Lower lobe of right lung (tissue), 2 donors: ENCODE measurements at regions not wholly inside any gene's neighbourhood (a gene's known extent, or its start where the extent isn't known, plus 50 kb on each side); places are given as distances from the start of the nearest gene placed in this dataset.

ENCODE experiments used
- ATAC-seq, 2 donors: fragments of 200-7000 bp; cut with Tn5 transposase; one replicate each; pipeline ENCODE4 v1.9.1; 2020 to 2022; ENCODE audit warnings: mild to moderate bottlenecking in 2 of 2, moderate library complexity in 2 of 2
- DNase-seq: peaks from one replicate; pipeline ENCODE4 v3.0.0-alpha.2; 2020
- H3K27ac ChIP-seq: fragments of 200-600 bp; one replicate; pipeline ENCODE4 v1.8.0; 2022
- H3K27me3 ChIP-seq: fragments of 200-600 bp; one replicate; pipeline ENCODE4 v1.8.0; 2022; ENCODE audit warnings: low read depth
- H3K36me3 ChIP-seq: fragments of 200-600 bp; one replicate; pipeline ENCODE4 v1.8.0; 2022; ENCODE audit warnings: mild to moderate bottlenecking
- H3K4me1 ChIP-seq: fragments of 200-600 bp; one replicate; pipeline ENCODE4 v1.8.0; 2022
- H3K4me3 ChIP-seq: fragments of 200-600 bp; one replicate; pipeline ENCODE4 v1.8.0; 2022; ENCODE audit warnings: mild to moderate bottlenecking
- H3K9me3 ChIP-seq: fragments of 200-600 bp; one replicate; pipeline ENCODE4 v1.8.0; 2022
- intact Hi-C: fragments of 100-400 bp; cut with DNase I; formaldehyde crosslinking; loops from one replicate; pipeline ENCODE4 v1.11.0; 2022
- TF ChIP-seq, protein P1 (sequence below): fragments of 200-600 bp; IDR thresholded peaks from one replicate; pipeline ENCODE4 v1.8.0; 2022; ENCODE audit warnings: antibody characterized with exemption, mild to moderate bottlenecking
- donor health status: DM: no; HTN: yes; CAD: no; lungs with severe emphysema.

DNA sequence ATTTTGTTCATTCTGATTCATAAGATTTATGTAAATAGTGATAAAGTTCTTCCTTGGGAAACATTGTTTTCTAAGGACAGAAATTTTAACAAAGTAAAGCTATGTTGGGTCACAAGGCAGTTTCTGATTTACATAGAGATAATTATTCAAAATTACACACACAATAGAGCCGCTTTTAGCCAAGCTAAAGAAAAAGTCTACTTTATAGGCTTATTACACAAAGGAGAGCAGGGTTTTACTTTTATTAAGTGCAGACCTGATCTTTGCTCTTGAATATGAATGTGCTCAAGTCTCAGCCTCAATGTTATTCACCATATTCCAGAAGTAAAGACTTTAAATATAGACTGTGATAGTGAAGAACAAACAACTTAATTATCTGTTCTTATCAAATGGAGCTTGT lies 787.8 kb upstream of the LINC00305 start:
- no peak overlapping the region for H3K27ac ChIP-seq
- H3K27me3 ChIP-seq: no peaks in the 10 kb centered on the region
- no peaks in the 10 kb centered on the region for H3K9me3 ChIP-seq
- ATAC-seq: no peak
- TF ChIP-seq, protein P1, sequence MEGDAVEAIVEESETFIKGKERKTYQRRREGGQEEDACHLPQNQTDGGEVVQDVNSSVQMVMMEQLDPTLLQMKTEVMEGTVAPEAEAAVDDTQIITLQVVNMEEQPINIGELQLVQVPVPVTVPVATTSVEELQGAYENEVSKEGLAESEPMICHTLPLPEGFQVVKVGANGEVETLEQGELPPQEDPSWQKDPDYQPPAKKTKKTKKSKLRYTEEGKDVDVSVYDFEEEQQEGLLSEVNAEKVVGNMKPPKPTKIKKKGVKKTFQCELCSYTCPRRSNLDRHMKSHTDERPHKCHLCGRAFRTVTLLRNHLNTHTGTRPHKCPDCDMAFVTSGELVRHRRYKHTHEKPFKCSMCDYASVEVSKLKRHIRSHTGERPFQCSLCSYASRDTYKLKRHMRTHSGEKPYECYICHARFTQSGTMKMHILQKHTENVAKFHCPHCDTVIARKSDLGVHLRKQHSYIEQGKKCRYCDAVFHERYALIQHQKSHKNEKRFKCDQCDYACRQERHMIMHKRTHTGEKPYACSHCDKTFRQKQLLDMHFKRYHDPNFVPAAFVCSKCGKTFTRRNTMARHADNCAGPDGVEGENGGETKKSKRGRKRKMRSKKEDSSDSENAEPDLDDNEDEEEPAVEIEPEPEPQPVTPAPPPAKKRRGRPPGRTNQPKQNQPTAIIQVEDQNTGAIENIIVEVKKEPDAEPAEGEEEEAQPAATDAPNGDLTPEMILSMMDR: no peak
- intact Hi-C loops: no loop called here
- H3K4me1 ChIP-seq: no peaks in the 10 kb centered on the region
- DNase-seq: no peak
- H3K36me3 ChIP-seq: no peaks in the 10 kb centered on the region
- no peak overlapping the region for H3K4me3 ChIP-seq

DNA sequence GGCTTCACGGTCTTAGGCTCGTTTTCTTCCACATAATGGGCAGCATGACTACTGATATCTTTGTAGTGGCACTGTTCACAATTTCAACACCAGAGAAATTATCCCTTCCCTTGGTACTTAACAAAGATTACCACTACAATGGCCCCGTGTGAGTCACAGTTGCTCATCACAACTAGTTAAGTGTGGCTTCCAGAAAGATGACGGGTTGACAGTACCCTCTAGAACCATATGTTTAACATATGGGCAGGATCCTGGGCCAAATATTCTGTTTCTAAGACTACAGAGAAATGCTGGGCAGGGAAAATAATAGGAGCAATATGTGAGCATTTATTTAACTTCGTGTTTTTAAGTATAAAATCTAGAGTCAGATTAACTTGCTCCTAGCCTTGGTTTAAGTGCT lies 780.1 kb upstream of the LINC00305 start:
- H3K4me3 ChIP-seq: no peak overlapping the region
- H3K9me3 ChIP-seq: no peaks in the 10 kb centered on the region
- no peaks in the 10 kb centered on the region for H3K4me1 ChIP-seq
- TF ChIP-seq, protein P1: no peak
- DNase-seq (no peak), ATAC-seq (no peak)
- H3K27ac ChIP-seq: no peak overlapping the region
- H3K27me3 ChIP-seq: no peaks in the 10 kb centered on the region
- H3K36me3 ChIP-seq: no peaks in the 10 kb centered on the region
- intact Hi-C loops: no loop called here

DNA sequence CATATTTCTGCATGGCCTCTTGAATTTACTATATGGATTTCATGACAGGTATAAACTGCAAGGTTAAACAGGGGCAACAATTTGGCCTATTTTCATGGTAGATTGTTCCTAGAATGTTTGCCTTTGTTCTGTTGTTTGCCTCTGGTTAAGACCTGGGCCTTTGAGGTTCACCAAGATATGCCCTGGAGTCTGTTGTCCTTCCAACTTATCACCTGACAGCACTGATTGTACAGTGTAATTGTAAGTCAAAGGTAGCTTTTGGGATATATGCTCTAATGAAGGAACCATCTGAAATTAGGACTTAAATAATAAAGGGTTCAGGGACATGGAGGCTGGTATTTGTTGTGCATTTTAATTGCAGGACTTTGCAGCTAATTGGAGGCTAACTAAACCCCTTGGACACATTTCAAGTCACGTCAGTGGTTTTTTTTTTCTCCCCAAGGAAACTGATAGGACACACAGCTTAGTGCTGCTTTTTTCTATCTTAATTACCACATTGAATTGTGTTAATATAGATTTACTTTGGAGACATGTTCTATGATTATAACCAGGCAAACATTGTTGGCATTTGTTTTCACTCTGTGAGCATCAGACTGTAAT lies 771.2 kb upstream of the LINC00305 start:
- no peak for DNase-seq

DNA sequence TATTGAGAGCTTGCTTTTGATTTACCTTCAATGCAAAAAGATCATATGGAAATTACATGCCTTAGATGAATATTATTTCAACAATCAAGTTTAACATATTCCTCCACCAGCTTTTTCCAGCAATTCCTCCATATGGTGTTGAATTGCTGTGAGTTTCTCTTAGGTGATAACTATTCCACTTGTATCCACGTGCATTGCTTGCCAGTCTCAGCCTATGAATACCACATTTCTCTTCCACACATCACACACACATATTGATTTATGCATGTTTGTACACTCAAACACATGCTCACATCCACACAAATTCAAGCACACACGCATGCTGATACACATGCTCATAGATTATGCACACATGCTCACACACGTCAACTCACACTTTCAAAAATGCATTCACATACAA lies 770.0 kb upstream of the LINC00305 start:
- no peaks in the 10 kb centered on the region for H3K36me3 ChIP-seq
- H3K4me3 ChIP-seq: no peak overlapping the region
- ATAC-seq (no peak), DNase-seq (no peak)
- H3K27me3 ChIP-seq: no peaks in the 10 kb centered on the region
- intact Hi-C loops: no loop called here
- TF ChIP-seq, protein P1: no peak
- no peaks in the 10 kb centered on the region for H3K4me1 ChIP-seq
- no peak overlapping the region for H3K27ac ChIP-seq
- H3K9me3 ChIP-seq: no peaks in the 10 kb centered on the region

More for the DNA sequence above, 771.2 kb upstream of the LINC00305 start:
- Histone ChIP-seq H3K4me1 (no peaks in the 10 kb centered on the region), H3K27me3 (no peaks in the 10 kb centered on the region), H3K27ac (no peak overlapping the region), H3K36me3 (no peaks in the 10 kb centered on the region), H3K9me3 (no peaks in the 10 kb centered on the region), H3K4me3 (no peak overlapping the region)
- intact Hi-C loops: no loop called here
- TF ChIP-seq, protein P1: no peak
- ATAC-seq: no peak

DNA sequence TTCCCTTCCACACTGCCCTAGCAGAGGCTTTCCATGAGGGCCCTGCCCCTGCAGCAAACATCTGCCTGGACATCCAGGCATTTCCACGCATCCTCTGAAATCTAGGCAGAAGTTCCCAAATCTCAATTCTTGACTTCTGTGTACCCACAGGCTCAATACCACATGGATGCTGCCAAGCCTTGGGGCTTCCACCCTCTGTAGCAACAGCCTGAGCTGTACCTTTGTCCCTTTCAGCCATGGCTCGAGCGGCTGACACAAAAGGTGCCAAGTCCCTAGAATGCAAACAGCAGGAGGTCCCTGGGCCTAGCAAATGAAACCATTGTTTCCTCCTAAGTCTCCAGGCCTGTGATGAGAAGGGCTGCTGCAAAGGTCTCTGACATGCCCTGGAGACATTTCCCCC lies 744.5 kb upstream of the LINC00305 start:
- TF ChIP-seq, protein P1: no peak
- no peak for DNase-seq
- H3K27ac ChIP-seq: no peak overlapping the region
- intact Hi-C loops: no loop called here
- no peaks in the 10 kb centered on the region for H3K27me3 ChIP-seq
- H3K4me1 ChIP-seq: no peaks in the 10 kb centered on the region
- H3K9me3 ChIP-seq: no peaks in the 10 kb centered on the region
- H3K36me3 ChIP-seq: no peaks in the 10 kb centered on the region
- no peak overlapping the region for H3K4me3 ChIP-seq
- ATAC-seq: no peak
